OCI-LY1 (cell line): ENCODE measurements at regions not wholly inside any gene's neighbourhood (a gene's known extent, or its start where the extent isn't known, plus 50 kb on each side); places are given as distances from the start of the nearest gene placed in this dataset.

ENCODE experiments used
- CTCF ChIP-seq: fragments of 200-600 bp; sonication (generic), shearing (Covaris generic); IDR thresholded peaks from 2 replicates; pipeline ENCODE4 v1.5.1; 2017; ENCODE audit warnings: mild to moderate bottlenecking, antibody characterized with exemption, low read length, moderate library complexity, mixed read lengths
- EZH2 ChIP-seq: fragments of 200-600 bp; sonication (generic), shearing (Covaris generic); IDR thresholded peaks from 2 replicates; pipeline ENCODE4 v1.8.0; 2017; ENCODE audit warnings: borderline replicate concordance, mixed run types, mild to moderate bottlenecking, antibody characterized with exemption, low read length, moderate library complexity, mixed read lengths

GRCh38 chr11:105244160-105244825 is 104.7 kb upstream of the CARD18 start:
- TF ChIP-seq CTCF (no peak), EZH2 (no peak)
